GM18870 (cell line): ENCODE measurements at regions not wholly inside any gene's neighbourhood (a gene's known extent, or its start where the extent isn't known, plus 50 kb on each side); places are given as distances from the start of the nearest gene placed in this dataset.

ENCODE experiments used
- ATAC-seq: cut with Tn5 transposase; IDR thresholded peaks from one replicate; pipeline ENCODE4 v1.9.1; 2021; ENCODE audit warnings: moderate library complexity; ENCODE audit not compliant: unreplicated experiment

- ATAC-seq, result no peak
These were observed 298.4 kb downstream of the PSAT1 start for GRCh38 chr9:78595200-78595945.

GRCh38 chr9:78596346-78596745 lies 299.4 kb downstream of the PSAT1 start:
- ATAC-seq, result no peak

GRCh38 chr9:78598120-78598519 lies 301.2 kb downstream of the PSAT1 start:
- no peak for ATAC-seq

GRCh38 chr9:78599926-78600325 lies 303.0 kb downstream of the PSAT1 start:
- ATAC-seq, result no peak

- ATAC-seq, result no peak
These were observed 305.1 kb downstream of the PSAT1 start for GRCh38 chr9:78601957-78602565.

GRCh38 chr9:78605041-78606000 lies 308.4 kb downstream of the PSAT1 start:
- no peak for ATAC-seq

GRCh38 chr9:78606001-78606379 lies 309.1 kb downstream of the PSAT1 start:
- ATAC-seq, result no peak

GRCh38 chr9:78607853-78608252 lies 310.9 kb downstream of the PSAT1 start:
- ATAC-seq, result no peak

- no peak for ATAC-seq
These were observed 312.5 kb downstream of the PSAT1 start for GRCh38 chr9:78609450-78609849.

- ATAC-seq, result no peak
These were observed 315.2 kb downstream of the PSAT1 start for GRCh38 chr9:78612091-78612490.

GRCh38 chr9:78613006-78613405 lies 316.1 kb downstream of the PSAT1 start:
- ATAC-seq, result no peak

GRCh38 chr9:78614892-78615291 lies 318.0 kb downstream of the PSAT1 start:
- ATAC-seq, result no peak

- no peak for ATAC-seq
These were observed 318.4 kb downstream of the PSAT1 start for GRCh38 chr9:78615372-78615771.

GRCh38 chr9:78618735-78619134 lies 321.8 kb downstream of the PSAT1 start:
- ATAC-seq, result no peak

GRCh38 chr9:78620303-78620702 lies 323.4 kb downstream of the PSAT1 start:
- ATAC-seq, result no peak

GRCh38 chr9:78620764-78621163 lies 323.8 kb downstream of the PSAT1 start:
- no peak for ATAC-seq

GRCh38 chr9:78622126-78622525 lies 325.2 kb downstream of the PSAT1 start:
- ATAC-seq, result no peak

GRCh38 chr9:78626971-78627370 lies 330.0 kb downstream of the PSAT1 start:
- no peak for ATAC-seq

- ATAC-seq, result no peak
These were observed 334.0 kb downstream of the PSAT1 start for GRCh38 chr9:78630966-78631365.

GRCh38 chr9:78640728-78641127 lies 343.8 kb downstream of the PSAT1 start:
- ATAC-seq, result no peak

- ATAC-seq, result no peak
These were observed 347.4 kb downstream of the PSAT1 start for GRCh38 chr9:78644359-78644758.

GRCh38 chr9:78654324-78654723 lies 357.4 kb downstream of the PSAT1 start:
- ATAC-seq, result no peak
